GM21619 (cell line): ENCODE measurements at regions not wholly inside any gene's neighbourhood (a gene's known extent, or its start where the extent isn't known, plus 50 kb on each side); places are given as distances from the start of the nearest gene placed in this dataset.

Experiments
- ATAC-seq: cut with Tn5 transposase; IDR thresholded peaks from one replicate; pipeline ENCODE4 v1.9.1; 2021; ENCODE audit not compliant: unreplicated experiment

- no peak for ATAC-seq
Measured at GRCh38 chr15:70158309-70159000, 60.7 kb upstream of the TLE3 start.

- no peak for ATAC-seq
Measured at GRCh38 chr15:70156671-70157271, 59.1 kb upstream of the TLE3 start.

GRCh38 chr15:70154718-70155347, 57.1 kb upstream of the TLE3 start:
- no peak for ATAC-seq

- ATAC-seq: no peak
Measured at GRCh38 chr15:70153921-70154717, 56.4 kb upstream of the TLE3 start.

GRCh38 chr15:70152070-70152480, 54.4 kb upstream of the TLE3 start:
- ATAC-seq: no peak

GRCh38 chr15:70151462-70151861, 53.7 kb upstream of the TLE3 start:
- no peak for ATAC-seq

GRCh38 chr15:70151003-70151402, 53.3 kb upstream of the TLE3 start:
- ATAC-seq: no peak

- ATAC-seq: no peak
Measured at GRCh38 chr15:70150405-70150747, 52.7 kb upstream of the TLE3 start.

- no peak for ATAC-seq
Measured at GRCh38 chr15:70149667-70150404, 52.1 kb upstream of the TLE3 start.

- ATAC-seq: no peak
Measured at GRCh38 chr15:70147778-70148177, 50.1 kb upstream of the TLE3 start.
